ENCODE measurements at regions not wholly inside any gene's neighbourhood (a gene's known extent, or its start where the extent isn't known, plus 50 kb on each side); places are given as distances from the start of the nearest gene placed in this dataset.

DNA sequence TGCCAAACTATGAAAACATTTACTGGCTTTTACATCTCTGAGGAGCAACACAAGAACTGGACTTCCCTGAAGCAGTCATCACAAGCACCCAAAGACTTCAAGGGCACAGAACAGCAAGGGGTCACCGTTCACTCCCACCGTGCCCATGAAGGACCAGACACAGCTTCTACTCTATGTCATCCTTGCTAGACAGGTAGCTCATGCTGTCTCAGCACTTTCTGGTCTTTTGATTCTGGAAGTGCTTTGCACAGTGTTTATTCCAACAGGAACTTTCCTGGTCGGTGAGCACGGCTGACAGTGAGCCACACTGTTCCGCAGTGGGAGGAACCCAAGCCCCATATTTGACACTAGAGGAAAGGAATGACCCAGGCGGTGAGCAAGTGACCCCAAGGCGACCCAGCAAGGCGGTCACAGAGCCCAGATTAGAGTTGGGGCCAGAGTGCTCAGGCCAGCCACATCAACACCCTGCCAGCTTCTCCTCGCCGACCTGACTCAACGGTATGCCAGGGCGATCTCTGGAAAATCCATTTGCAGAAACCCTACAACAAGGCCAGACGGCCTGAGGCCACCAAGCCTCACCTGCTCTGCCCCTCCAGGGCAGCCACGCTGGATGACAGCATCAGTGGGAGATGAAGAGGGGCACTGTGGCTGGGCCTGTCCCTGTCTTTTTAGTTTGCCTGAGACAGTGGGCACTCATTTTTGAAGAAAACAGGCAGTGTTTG, 318.6 kb downstream of the TCERG1L start:
- TF ChIP-seq CTCF (conservative IDR thresholded peaks at IDR 0.05 in 1 of 2, IDR thresholded peaks at IDR 0.05 in 1 of 2; ENCODE audit: extremely low read depth in 1 of 2, insufficient read depth in 1 of 2, low read depth in 1 of 2, low read length in 2 of 2), result no peak
- TF ChIP-seq EZH2 (IDR thresholded peaks at IDR 0.05; ENCODE audit: borderline replicate concordance, low read length), result no peak
